H9 (cell line): ENCODE measurements at regions not wholly inside any gene's neighbourhood (a gene's known extent, or its start where the extent isn't known, plus 50 kb on each side); places are given as distances from the start of the nearest gene placed in this dataset.

Experiments used
- DNase-seq: peaks from one replicate; pipeline ENCODE4 v3.0.0-alpha.2; 2017
- H2AFZ ChIP-seq: one replicate; pipeline ENCODE4 v1.6.1; 2013; ENCODE audit warnings: mild to moderate bottlenecking, low read length, control low read depth, moderate library complexity
- H2AK5ac ChIP-seq: 2 replicates; pipeline ENCODE4 v1.6.1; 2013; ENCODE audit warnings: low read length, control low read depth, mixed read lengths; ENCODE audit not compliant: insufficient read length
- H2BK120ac ChIP-seq: one replicate; pipeline ENCODE4 v1.6.1; 2013; ENCODE audit warnings: low read depth, mild to moderate bottlenecking, low read length, control low read depth, inconsistent platforms; ENCODE audit not compliant: poor library complexity, severe bottlenecking
- H2BK12ac ChIP-seq: 2 replicates; pipeline ENCODE4 v1.6.1; 2013; ENCODE audit warnings: low read length, control low read depth, mixed read lengths, low read depth; ENCODE audit not compliant: insufficient read length
- H2BK15ac ChIP-seq: 2 replicates; pipeline ENCODE4 v1.6.1; 2013; ENCODE audit warnings: low read depth, low read length, control low read depth
- H2BK20ac ChIP-seq: one replicate; pipeline ENCODE4 v1.6.1; 2013; ENCODE audit warnings: low read depth, mild to moderate bottlenecking, low read length, control low read depth, inconsistent platforms; ENCODE audit not compliant: poor library complexity, severe bottlenecking
- H2BK5ac ChIP-seq: 2 replicates; pipeline ENCODE4 v1.6.1; 2013; ENCODE audit warnings: low read length, control low read depth, mixed read lengths; ENCODE audit not compliant: insufficient read length
- H3K14ac ChIP-seq: 2 replicates; pipeline ENCODE4 v1.6.1; 2013; ENCODE audit warnings: low read length, control low read depth; ENCODE audit not compliant: insufficient read depth
- H3K18ac ChIP-seq: 2 replicates; pipeline ENCODE4 v1.6.1; 2013; ENCODE audit warnings: low read depth, mild to moderate bottlenecking, mixed read lengths, low read length, control low read depth; ENCODE audit not compliant: insufficient read length
- H3K23ac ChIP-seq: 2 replicates; pipeline ENCODE4 v1.6.1; 2013; ENCODE audit warnings: low read length, control low read depth, mixed read lengths, low read depth; ENCODE audit not compliant: insufficient read length
- H3K23me2 ChIP-seq: 2 replicates; pipeline ENCODE4 v1.6.1; 2013; ENCODE audit warnings: low read depth, mild to moderate bottlenecking, mixed read lengths, low read length, control low read depth; ENCODE audit not compliant: insufficient read length, poor library complexity, severe bottlenecking
- H3K27ac ChIP-seq: 2 replicates; pipeline ENCODE4 v1.5.1; 2013; ENCODE audit warnings: low read length, control low read depth, mixed read lengths, low read depth; ENCODE audit not compliant: insufficient read length
- H3K27me3 ChIP-seq: 2 replicates; pipeline ENCODE4 v1.6.1; 2013; ENCODE audit warnings: low read length, control low read depth, inconsistent platforms; ENCODE audit not compliant: insufficient read depth
- H3K4ac ChIP-seq: 2 replicates; pipeline ENCODE4 v1.6.1; 2013; ENCODE audit warnings: low read depth, mild to moderate bottlenecking, control low read depth, inconsistent platforms, low read length, moderate library complexity
- H3K4me1 ChIP-seq: 2 replicates; pipeline ENCODE4 v1.6.1; 2013; ENCODE audit warnings: low read length, control low read depth, inconsistent platforms; ENCODE audit not compliant: insufficient read depth
- H3K4me2 ChIP-seq: 2 replicates; pipeline ENCODE4 v1.6.1; 2013; ENCODE audit warnings: low read length, control low read depth, mixed read lengths; ENCODE audit not compliant: insufficient read length, insufficient read depth
- H3K56ac ChIP-seq: 2 replicates; pipeline ENCODE4 v1.6.1; 2013; ENCODE audit warnings: low read depth, mild to moderate bottlenecking, mixed read lengths, low read length, control low read depth; ENCODE audit not compliant: insufficient read length
- H3K79me1 ChIP-seq: 2 replicates; pipeline ENCODE4 v1.6.1; 2013; ENCODE audit warnings: low read depth, mild to moderate bottlenecking, moderate library complexity, low read length, control low read depth, inconsistent platforms; ENCODE audit not compliant: insufficient read depth, poor library complexity, severe bottlenecking
- H3K79me2 ChIP-seq: 2 replicates; pipeline ENCODE4 v1.6.1; 2013; ENCODE audit warnings: low read length, control low read depth, inconsistent platforms; ENCODE audit not compliant: insufficient read depth
- H3K9ac ChIP-seq: 2 replicates; pipeline ENCODE4 v1.6.1; 2013; ENCODE audit warnings: low read length, control low read depth, mixed read lengths; ENCODE audit not compliant: insufficient read length; ENCODE audit errors: extremely low read depth
- H3K9me3 ChIP-seq: one replicate; pipeline ENCODE4 v1.6.1; 2013; ENCODE audit warnings: low read depth, low read length, inconsistent platforms; ENCODE audit not compliant: control insufficient read depth
- H3T11ph ChIP-seq: one replicate; pipeline ENCODE4 v1.6.1; 2013; ENCODE audit warnings: mild to moderate bottlenecking, low read length, control low read depth, inconsistent platforms
- H4K20me1 ChIP-seq: one replicate; pipeline ENCODE4 v1.6.1; 2013; ENCODE audit not compliant: control insufficient read depth, insufficient read length, insufficient read depth
- H4K5ac ChIP-seq: 2 replicates; pipeline ENCODE4 v1.6.1; 2013; ENCODE audit warnings: low read depth, mild to moderate bottlenecking, mixed read lengths, low read length, control low read depth; ENCODE audit not compliant: insufficient read length
- H4K8ac ChIP-seq: replicated peaks from 2 replicates; pipeline ENCODE4 v1.6.1; 2013; ENCODE audit warnings: low read length, control low read depth, mixed read lengths, low read depth; ENCODE audit not compliant: insufficient read length
- H4K91ac ChIP-seq: 2 replicates; pipeline ENCODE4 v1.6.1; 2013; ENCODE audit warnings: low read depth, mild to moderate bottlenecking, moderate library complexity, mixed read lengths, low read length, control low read depth; ENCODE audit not compliant: insufficient read length
- H3K27ac Mint-ChIP-seq, 3 experiments: 2 replicates in 2 of 3; 3 replicates in 1 of 3; pipeline ENCODE4 v1.8.0; 2020 to 2021; ENCODE audit warnings: mixed read lengths in 3 of 3, mild to moderate bottlenecking in 1 of 3, moderate library complexity in 1 of 3
- H3K27me3 Mint-ChIP-seq: 2 replicates; pipeline ENCODE4 v1.8.0; 2021; ENCODE audit warnings: low read depth, mild to moderate bottlenecking, moderate library complexity, mixed read lengths
- H3K36me3 Mint-ChIP-seq, 3 experiments: 2 replicates in 2 of 3; 3 replicates in 1 of 3; pipeline ENCODE4 v1.8.0; 2020 to 2021; ENCODE audit warnings: low read depth in 3 of 3, mixed read lengths in 3 of 3; ENCODE audit not compliant: insufficient read depth in 1 of 3
- H3K4me1 Mint-ChIP-seq, 2 experiments: 2 replicates each; pipeline ENCODE4 v1.8.0; 2020; ENCODE audit warnings: mixed read lengths in 2 of 2
- H3K4me3 Mint-ChIP-seq, 2 experiments: 2 replicates in 1 of 2; 3 replicates in 1 of 2; pipeline ENCODE4 v1.8.0; 2020 to 2021; ENCODE audit warnings: mild to moderate bottlenecking in 2 of 2, mixed read lengths in 2 of 2, moderate library complexity in 1 of 2
- H3K9me3 Mint-ChIP-seq, 2 experiments: 2 replicates in 1 of 2; 3 replicates in 1 of 2; pipeline ENCODE4 v1.8.0; 2020; ENCODE audit warnings: mild to moderate bottlenecking in 2 of 2, mixed read lengths in 2 of 2, moderate library complexity in 1 of 2
- WGBS: extraction: QIAGEN DNeasy Blood & Tissue Kit; methylation state at CpG from one replicate; pipeline ENCODE4 v1.1.7; 2013; ENCODE audit warnings: missing lambda C conversion rate, low lambda C conversion rate, mixed read lengths; ENCODE audit not compliant: insufficient read length; ENCODE audit errors: extremely low coverage; 5-methylcytosine and 5-hydroxymethylcytosine counted together
- TF ChIP-seq, protein P1 (sequence below): fragments of 200-600 bp; sonication (generic); conservative IDR thresholded peaks from 3 replicates; pipeline ENCODE4 v1.8.0; 2021; ENCODE audit warnings: antibody characterized with exemption, mild to moderate bottlenecking

DNA sequence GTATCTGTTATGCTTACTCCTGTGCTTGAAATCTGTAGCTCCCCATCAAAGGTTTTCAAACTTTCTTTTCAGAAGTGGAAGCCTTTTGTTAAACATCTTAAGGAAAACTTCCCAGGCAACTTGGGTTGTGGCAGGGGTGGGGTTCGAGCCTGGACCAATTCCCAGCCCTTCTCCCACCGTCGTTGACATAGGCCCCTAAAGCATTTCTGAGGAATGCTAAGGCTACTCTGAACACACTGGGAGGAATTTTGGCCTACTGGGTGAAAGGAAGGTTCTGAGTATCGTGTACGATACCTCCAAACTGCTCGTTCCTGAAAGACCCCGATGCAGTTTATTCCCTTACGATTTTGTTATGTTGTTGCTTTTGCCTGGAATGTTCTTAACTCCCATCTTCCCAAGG is 56.1 kb upstream of the PMFBP1 start:
- Histone ChIP-seq H3K4me2 (no peak overlapping the region), H3K79me2 (no peaks in the 10 kb centered on the region), H3T11ph (no peak overlapping the region), H4K8ac (no peak overlapping the region), H3K18ac (no peak overlapping the region), H3K4me1 (no peaks in the 10 kb centered on the region; the same call in 1 of the 2 replicates), H3K9me3 (no peaks in the 10 kb centered on the region), H3K56ac (no peak overlapping the region), H2BK5ac (no peak overlapping the region), H4K91ac (no peak overlapping the region), H2AK5ac (no peak overlapping the region), H2AFZ (no peak overlapping the region), H3K23me2 (no peaks in the 10 kb centered on the region), H2BK20ac (no peak overlapping the region), H4K20me1 (no peaks in the 10 kb centered on the region), H4K5ac (no peak overlapping the region), H3K79me1 (no peaks in the 10 kb centered on the region), H3K23ac (no peak overlapping the region), H3K27ac (no peak overlapping the region), H3K4ac (no peak overlapping the region), H2BK12ac (no peak overlapping the region), H3K27me3 (no peaks in the 10 kb centered on the region), H2BK120ac (no peak overlapping the region), H3K14ac (no peak overlapping the region), H2BK15ac (no peak overlapping the region), H3K9ac (no peak overlapping the region)
- DNase-seq, result no peak
- Mint-ChIP-seq H3K4me3 (no peak overlapping the region), H3K27me3 (no peaks in the 10 kb centered on the region; the same call in 1 of the 2 replicates), H3K4me1 (no peaks in the 10 kb centered on the region), H3K27ac (no peak overlapping the region), H3K9me3 (no peaks in the 10 kb centered on the region), H3K36me3 (no peaks in the 10 kb centered on the region)
- WGBS, result no CpG with 5 or more reads among the region's 8 CpGs
- TF ChIP-seq, protein P1, sequence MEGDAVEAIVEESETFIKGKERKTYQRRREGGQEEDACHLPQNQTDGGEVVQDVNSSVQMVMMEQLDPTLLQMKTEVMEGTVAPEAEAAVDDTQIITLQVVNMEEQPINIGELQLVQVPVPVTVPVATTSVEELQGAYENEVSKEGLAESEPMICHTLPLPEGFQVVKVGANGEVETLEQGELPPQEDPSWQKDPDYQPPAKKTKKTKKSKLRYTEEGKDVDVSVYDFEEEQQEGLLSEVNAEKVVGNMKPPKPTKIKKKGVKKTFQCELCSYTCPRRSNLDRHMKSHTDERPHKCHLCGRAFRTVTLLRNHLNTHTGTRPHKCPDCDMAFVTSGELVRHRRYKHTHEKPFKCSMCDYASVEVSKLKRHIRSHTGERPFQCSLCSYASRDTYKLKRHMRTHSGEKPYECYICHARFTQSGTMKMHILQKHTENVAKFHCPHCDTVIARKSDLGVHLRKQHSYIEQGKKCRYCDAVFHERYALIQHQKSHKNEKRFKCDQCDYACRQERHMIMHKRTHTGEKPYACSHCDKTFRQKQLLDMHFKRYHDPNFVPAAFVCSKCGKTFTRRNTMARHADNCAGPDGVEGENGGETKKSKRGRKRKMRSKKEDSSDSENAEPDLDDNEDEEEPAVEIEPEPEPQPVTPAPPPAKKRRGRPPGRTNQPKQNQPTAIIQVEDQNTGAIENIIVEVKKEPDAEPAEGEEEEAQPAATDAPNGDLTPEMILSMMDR, result no peak
